ENCODE measurements at regions not wholly inside any gene's neighbourhood (a gene's known extent, or its start where the extent isn't known, plus 50 kb on each side); places are given as distances from the start of the nearest gene placed in this dataset.

GRCh38 chr4:165613581-165613980 is 234.8 kb downstream of the CPE start:
- Histone ChIP-seq H3K36me3 (ENCODE audit: control insufficient read depth, insufficient read depth, low read length) (no peaks in the 10 kb centered on the region), H3K4me1 (no peaks in the 10 kb centered on the region), H3K4me2 (ENCODE audit: low read length) (no peak overlapping the region), H3K9me3 (ENCODE audit: control insufficient read depth, low read length) (no peaks in the 10 kb centered on the region), H3K9ac (no peak overlapping the region), H3K27me3 (ENCODE audit: control insufficient read depth, insufficient read depth, low read length) (no peaks in the 10 kb centered on the region), H3K79me2 (no peaks in the 10 kb centered on the region), H3K4me3 (ENCODE audit: low read depth, low read length) (no peak overlapping the region), H3K27ac (no peak overlapping the region), H2AFZ (no peak overlapping the region)
- no peak for TF ChIP-seq CTCF (IDR thresholded peaks at IDR 0.05)

GRCh38 chr4:165620913-165621312 is 242.1 kb downstream of the CPE start:
- no peaks in the 10 kb centered on the region for H3K27me3 ChIP-seq (ENCODE audit: control insufficient read depth, insufficient read depth, low read length)
- H2AFZ ChIP-seq = no peak overlapping the region
- no peak overlapping the region for H3K4me2 ChIP-seq (ENCODE audit: low read length)
- no peak overlapping the region for H3K27ac ChIP-seq
- H3K4me1 ChIP-seq = no peaks in the 10 kb centered on the region
- H3K9me3 ChIP-seq (ENCODE audit: control insufficient read depth, low read length) = no peaks in the 10 kb centered on the region
- TF ChIP-seq CTCF (IDR thresholded peaks at IDR 0.05) = no peak
- no peaks in the 10 kb centered on the region for H3K36me3 ChIP-seq (ENCODE audit: control insufficient read depth, insufficient read depth, low read length)
- H3K9ac ChIP-seq = no peak overlapping the region
- no peaks in the 10 kb centered on the region for H3K79me2 ChIP-seq
- H3K4me3 ChIP-seq (ENCODE audit: low read depth, low read length) = no peak overlapping the region

- Histone ChIP-seq H3K4me3 (ENCODE audit: low read depth, low read length) (no peak overlapping the region), H3K9me3 (ENCODE audit: control insufficient read depth, low read length) (no peaks in the 10 kb centered on the region), H3K27me3 (ENCODE audit: control insufficient read depth, insufficient read depth, low read length) (no peaks in the 10 kb centered on the region), H2AFZ (no peak overlapping the region), H3K36me3 (ENCODE audit: control insufficient read depth, insufficient read depth, low read length) (no peaks in the 10 kb centered on the region), H3K4me1 (no peaks in the 10 kb centered on the region), H3K9ac (no peak overlapping the region), H3K79me2 (no peaks in the 10 kb centered on the region), H3K4me2 (ENCODE audit: low read length) (no peak overlapping the region), H3K27ac (no peak overlapping the region)
- TF ChIP-seq CTCF (IDR thresholded peaks at IDR 0.05) = no peak
Measured at GRCh38 chr4:165621983-165622382, 243.2 kb downstream of the CPE start.

GRCh38 chr4:165625281-165625680 is 246.5 kb downstream of the CPE start:
- H3K4me1 ChIP-seq = no peaks in the 10 kb centered on the region
- no peak overlapping the region for H3K27ac ChIP-seq
- no peak overlapping the region for H3K4me2 ChIP-seq (ENCODE audit: low read length)
- H3K36me3 ChIP-seq (ENCODE audit: control insufficient read depth, insufficient read depth, low read length) = no peaks in the 10 kb centered on the region
- H3K79me2 ChIP-seq = no peaks in the 10 kb centered on the region
- no peak overlapping the region for H3K4me3 ChIP-seq (ENCODE audit: low read depth, low read length)
- H3K27me3 ChIP-seq (ENCODE audit: control insufficient read depth, insufficient read depth, low read length) = no peaks in the 10 kb centered on the region
- no peak overlapping the region for H3K9ac ChIP-seq
- H2AFZ ChIP-seq = no peak overlapping the region
- no peak for TF ChIP-seq CTCF (IDR thresholded peaks at IDR 0.05)
- no peaks in the 10 kb centered on the region for H3K9me3 ChIP-seq (ENCODE audit: control insufficient read depth, low read length)

GRCh38 chr4:165626316-165626715 is 246.7 kb upstream of the TLL1 start:
- H3K36me3 ChIP-seq (ENCODE audit: control insufficient read depth, insufficient read depth, low read length) = no peaks in the 10 kb centered on the region
- no peak overlapping the region for H3K9ac ChIP-seq
- no peaks in the 10 kb centered on the region for H3K27me3 ChIP-seq (ENCODE audit: control insufficient read depth, insufficient read depth, low read length)
- H3K9me3 ChIP-seq (ENCODE audit: control insufficient read depth, low read length) = no peaks in the 10 kb centered on the region
- H3K4me1 ChIP-seq = peaks cover 6% of the 10 kb centered on the region
- no peak overlapping the region for H3K4me3 ChIP-seq (ENCODE audit: low read depth, low read length)
- H3K79me2 ChIP-seq = no peaks in the 10 kb centered on the region
- no peak for TF ChIP-seq CTCF (IDR thresholded peaks at IDR 0.05)
- H3K4me2 ChIP-seq (ENCODE audit: low read length) = no peak overlapping the region
- no peak overlapping the region for H2AFZ ChIP-seq
- no peak overlapping the region for H3K27ac ChIP-seq

Measured in parathyroid adenoma (tissue), 2 donors.